Colonic mucosa (tissue), 4 donors: ENCODE measurements at regions not wholly inside any gene's neighbourhood (a gene's known extent, or its start where the extent isn't known, plus 50 kb on each side); places are given as distances from the start of the nearest gene placed in this dataset.

Experiments used
- DNase-seq: peaks from one replicate; pipeline ENCODE4 v3.0.0-alpha.2; 2020
- H3K27ac ChIP-seq: fragments of 200-600 bp; one replicate; pipeline ENCODE4 v1.8.0; 2021
- H3K27me3 ChIP-seq: fragments of 200-600 bp; one replicate; pipeline ENCODE4 v1.8.0; 2021
- H3K36me3 ChIP-seq: fragments of 200-600 bp; one replicate; pipeline ENCODE4 v1.8.0; 2021
- H3K4me1 ChIP-seq: fragments of 200-600 bp; one replicate; pipeline ENCODE4 v1.8.0; 2021; ENCODE audit warnings: mild to moderate bottlenecking
- H3K4me3 ChIP-seq: fragments of 200-600 bp; one replicate; pipeline ENCODE4 v1.8.0; 2021
- H3K9ac ChIP-seq, 2 donors: one replicate each; pipeline ENCODE4 v1.7.0; 2013; ENCODE audit warnings: control low read depth in 2 of 2, low read depth in 2 of 2, low read length in 2 of 2
- H3K9me3 ChIP-seq: fragments of 200-600 bp; one replicate; pipeline ENCODE4 v1.8.0; 2021
- CTCF ChIP-seq: fragments of 200-600 bp; IDR thresholded peaks from one replicate; pipeline ENCODE4 v1.8.0; 2022; ENCODE audit warnings: antibody characterized with exemption, mild to moderate bottlenecking
- intact Hi-C: fragments of 100-400 bp; cut with DNase I; formaldehyde crosslinking; loops from one replicate; pipeline ENCODE4 v1.14.1; 2022
- donor health status: healthy.
- donor health status: DM: no; HTN: no; CAD: no.
- donor health status: DM: no; HTN: no; CAD: no.

GRCh38 chr2:8088810-8089209, 593.0 kb upstream of the ID2 start:
- H3K27ac ChIP-seq = no peak overlapping the region
- H3K4me1 ChIP-seq = no peaks in the 10 kb centered on the region
- intact Hi-C loops = no loop called here
- no peak for TF ChIP-seq CTCF
- no peak for DNase-seq
- H3K36me3 ChIP-seq = no peaks in the 10 kb centered on the region
- H3K27me3 ChIP-seq = no peaks in the 10 kb centered on the region
- H3K4me3 ChIP-seq = no peak overlapping the region
- no peaks in the 10 kb centered on the region for H3K9me3 ChIP-seq
- H3K9ac ChIP-seq = no peak overlapping the region

DNA sequence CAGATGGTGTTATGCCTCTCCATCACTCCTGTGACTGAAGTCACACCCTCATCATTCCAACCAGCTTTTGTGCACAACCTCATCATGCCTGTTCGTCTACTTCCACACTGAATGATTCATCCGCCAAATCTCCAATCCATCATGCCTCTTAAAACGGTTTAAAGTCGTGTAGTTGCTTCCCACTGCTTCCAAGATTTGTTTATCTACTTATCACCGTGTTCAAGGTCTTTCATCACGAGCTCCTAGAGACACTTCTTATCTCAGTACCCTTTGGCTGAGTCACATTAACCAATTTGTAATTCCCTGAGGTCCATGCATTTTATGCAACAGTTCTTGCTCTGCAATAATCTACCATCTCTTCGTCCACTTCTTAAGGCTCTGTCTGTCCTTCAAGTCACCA, 592.3 kb upstream of the ID2 start:
- H3K4me3 ChIP-seq = no peak overlapping the region
- no peaks in the 10 kb centered on the region for H3K27me3 ChIP-seq
- no peaks in the 10 kb centered on the region for H3K36me3 ChIP-seq
- no peak for TF ChIP-seq CTCF
- H3K27ac ChIP-seq = no peak overlapping the region
- intact Hi-C loops = no loop called here
- H3K4me1 ChIP-seq = no peaks in the 10 kb centered on the region
- no peak overlapping the region for H3K9ac ChIP-seq
- no peaks in the 10 kb centered on the region for H3K9me3 ChIP-seq
- no peak for DNase-seq

GRCh38 chr2:8090748-8091700, 590.8 kb upstream of the ID2 start:
- no peaks in the 10 kb centered on the region for H3K27me3 ChIP-seq
- TF ChIP-seq CTCF = no peak
- H3K4me1 ChIP-seq = no peaks in the 10 kb centered on the region
- H3K9ac ChIP-seq = no peak overlapping the region
- H3K9me3 ChIP-seq = no peaks in the 10 kb centered on the region
- intact Hi-C loops = no loop called here
- H3K27ac ChIP-seq = no peak overlapping the region
- DNase-seq = no peak
- no peaks in the 10 kb centered on the region for H3K36me3 ChIP-seq
- no peak overlapping the region for H3K4me3 ChIP-seq

- H3K4me3 ChIP-seq = no peak overlapping the region
- intact Hi-C loops = no loop called here
- no peak overlapping the region for H3K9ac ChIP-seq
- no peaks in the 10 kb centered on the region for H3K4me1 ChIP-seq
- no peaks in the 10 kb centered on the region for H3K27me3 ChIP-seq
- no peak for DNase-seq
- no peaks in the 10 kb centered on the region for H3K9me3 ChIP-seq
- no peak for TF ChIP-seq CTCF
- no peaks in the 10 kb centered on the region for H3K36me3 ChIP-seq
- H3K27ac ChIP-seq = no peak overlapping the region
Observed at GRCh38 chr2:8094526-8094925, 587.3 kb upstream of the ID2 start.

DNA sequence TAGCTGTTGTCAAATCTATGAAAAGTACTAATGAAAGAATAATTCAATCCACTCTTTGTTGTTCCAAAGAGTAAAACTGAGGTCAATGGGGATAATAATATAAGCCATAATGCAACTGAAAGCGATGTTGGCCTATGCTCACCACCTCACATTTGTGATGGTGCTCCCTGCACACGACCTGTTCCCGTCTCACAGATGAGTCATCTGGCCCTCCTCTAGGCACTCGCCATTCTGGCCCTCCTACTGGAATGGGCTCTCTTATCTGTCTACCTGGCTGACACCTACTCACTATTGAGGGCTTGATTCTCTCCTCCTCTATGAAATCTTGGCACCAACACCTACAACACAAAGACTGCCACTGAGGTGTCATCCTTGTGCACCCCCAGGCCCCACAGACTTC, 585.9 kb upstream of the ID2 start:
- Histone ChIP-seq H3K27me3 (no peaks in the 10 kb centered on the region), H3K9me3 (no peaks in the 10 kb centered on the region), H3K4me3 (no peak overlapping the region), H3K27ac (no peak overlapping the region), H3K4me1 (no peaks in the 10 kb centered on the region), H3K36me3 (no peaks in the 10 kb centered on the region), H3K9ac (no peak overlapping the region)
- DNase-seq = no peak
- TF ChIP-seq CTCF = no peak
- intact Hi-C loops = no loop called here
